ENCODE measurements at regions not wholly inside any gene's neighbourhood (a gene's known extent, or its start where the extent isn't known, plus 50 kb on each side); places are given as distances from the start of the nearest gene placed in this dataset.

GRCh38 chr17:69860142-69860680, 214.8 kb upstream of the KCNJ16 start:
- no peak for TF ChIP-seq CTCF (IDR thresholded peaks at IDR 0.05; ENCODE audit: poor library complexity, severe bottlenecking)
- no peak for TF ChIP-seq RAD21 (conservative IDR thresholded peaks at IDR 0.05)
- TF ChIP-seq MXI1 (conservative IDR thresholded peaks at IDR 0.05; ENCODE audit: poor library complexity, severe bottlenecking), result no peak
- no peak for TF ChIP-seq EZH2 (IDR thresholded peaks at IDR 0.05; ENCODE audit: borderline replicate concordance, insufficient read depth, low read length, poor library complexity, severe bottlenecking)
- TF ChIP-seq EP300 (conservative IDR thresholded peaks at IDR 0.05; ENCODE audit: poor library complexity, severe bottlenecking), result no peak
- TF ChIP-seq REST (IDR thresholded peaks at IDR 0.05; ENCODE audit: borderline replicate concordance), result no peak
- no peak for TF ChIP-seq POLR2AphosphoS5 (IDR thresholded peaks at IDR 0.05)
- no peak for TF ChIP-seq TAF1 (IDR thresholded peaks at IDR 0.05; ENCODE audit: low read depth)
- no peak for TF ChIP-seq SMC3 (conservative IDR thresholded peaks at IDR 0.05; ENCODE audit: poor library complexity)
